Neural crest cell (in vitro differentiated cells): ENCODE measurements at regions not wholly inside any gene's neighbourhood (a gene's known extent, or its start where the extent isn't known, plus 50 kb on each side); places are given as distances from the start of the nearest gene placed in this dataset.
"Not testable (repeated sequence)": the region's sequence is repeated elsewhere in the genome, so short reads cannot be mapped to it uniquely, and the experiment has no call there.

Source experiments
- DNase-seq: peaks from one replicate; pipeline ENCODE4 v3.0.0; 2021; ENCODE audit warnings: low read depth, mixed read lengths, low spot score
- H3K27ac Mint-ChIP-seq: one replicate; pipeline ENCODE4 v1.8.0; 2021; ENCODE audit warnings: mild to moderate bottlenecking, mixed read lengths; ENCODE audit not compliant: unreplicated experiment
- H3K27me3 Mint-ChIP-seq: 2 replicates; pipeline ENCODE4 v1.8.0; 2021; ENCODE audit warnings: low read depth, mild to moderate bottlenecking, mixed read lengths
- H3K36me3 Mint-ChIP-seq: 2 replicates; pipeline ENCODE4 v1.8.0; 2021; ENCODE audit warnings: low read depth, mild to moderate bottlenecking, mixed read lengths
- H3K4me1 Mint-ChIP-seq: 2 replicates; pipeline ENCODE4 v1.8.0; 2021; ENCODE audit warnings: mixed read lengths
- H3K4me3 Mint-ChIP-seq: one replicate; pipeline ENCODE4 v1.8.0; 2021; ENCODE audit warnings: mild to moderate bottlenecking, mixed read lengths
- H3K9me3 Mint-ChIP-seq: 2 replicates; pipeline ENCODE4 v1.8.0; 2021; ENCODE audit warnings: mixed read lengths
- CTCF ChIP-seq: fragments of 200-600 bp; sonication (generic); conservative IDR thresholded peaks from 2 replicates; pipeline ENCODE4 v1.5.0; 2021; ENCODE audit warnings: antibody characterized with exemption, mild to moderate bottlenecking

GRCh38 chr5:99355881-99356280 is 427.1 kb upstream of the CHD1 start:
- no peak overlapping the region for H3K4me3 Mint-ChIP-seq
- H3K36me3 Mint-ChIP-seq: peaks cover 5% of the 10 kb centered on the region
- no peak for DNase-seq

GRCh38 chr5:99349787-99350186 is 421.0 kb upstream of the CHD1 start:
- H3K27ac Mint-ChIP-seq: no peak overlapping the region
- no peak for TF ChIP-seq CTCF
- H3K36me3 Mint-ChIP-seq: peaks cover 6% of the 10 kb centered on the region
- H3K4me3 Mint-ChIP-seq: no peak overlapping the region
- no peaks in the 10 kb centered on the region for H3K27me3 Mint-ChIP-seq
- peaks cover 7% of the 10 kb centered on the region for H3K9me3 Mint-ChIP-seq
- DNase-seq: no peak
- H3K4me1 Mint-ChIP-seq: no peaks in the 10 kb centered on the region

More at GRCh38 chr5:99355881-99356280, 427.1 kb upstream of the CHD1 start:
- no peaks in the 10 kb centered on the region for H3K27me3 Mint-ChIP-seq
- TF ChIP-seq CTCF: no peak
- peaks cover 9% of the 10 kb centered on the region for H3K9me3 Mint-ChIP-seq
- peaks cover 7% of the 10 kb centered on the region for H3K4me1 Mint-ChIP-seq
- no peak overlapping the region for H3K27ac Mint-ChIP-seq

- H3K27ac Mint-ChIP-seq: no peak overlapping the region
- no peak overlapping the region for H3K4me3 Mint-ChIP-seq
- peaks cover 3% of the 10 kb centered on the region for H3K9me3 Mint-ChIP-seq
- DNase-seq: no peak
- TF ChIP-seq CTCF: no peak
- no peaks in the 10 kb centered on the region for H3K4me1 Mint-ChIP-seq
- peaks cover 3% of the 10 kb centered on the region for H3K36me3 Mint-ChIP-seq
- H3K27me3 Mint-ChIP-seq: no peaks in the 10 kb centered on the region
Measured at GRCh38 chr5:99348597-99348996, 419.8 kb upstream of the CHD1 start.

- not testable (repeated sequence) for H3K36me3 Mint-ChIP-seq, H3K4me3 Mint-ChIP-seq, H3K27me3 Mint-ChIP-seq, H3K27ac Mint-ChIP-seq, H3K4me1 Mint-ChIP-seq, DNase-seq
- peaks cover 17% of the 10 kb centered on the region for H3K9me3 Mint-ChIP-seq
Measured at GRCh38 chr5:99339758-99340157, 411.0 kb upstream of the CHD1 start.

- no peak for DNase-seq
- H3K4me1 Mint-ChIP-seq: no peaks in the 10 kb centered on the region
Measured at GRCh38 chr5:99334936-99335335, 406.1 kb upstream of the CHD1 start.

GRCh38 chr5:99331061-99331460 is 402.3 kb upstream of the CHD1 start:
- no peak overlapping the region for H3K4me3 Mint-ChIP-seq
- TF ChIP-seq CTCF: no peak
- no peaks in the 10 kb centered on the region for H3K36me3 Mint-ChIP-seq

More at GRCh38 chr5:99334936-99335335, 406.1 kb upstream of the CHD1 start:
- H3K9me3 Mint-ChIP-seq: peaks cover 13% of the 10 kb centered on the region
- H3K27me3 Mint-ChIP-seq: no peaks in the 10 kb centered on the region
- no peak overlapping the region for H3K27ac Mint-ChIP-seq
- H3K36me3 Mint-ChIP-seq: peaks cover 2% of the 10 kb centered on the region
- no peak for TF ChIP-seq CTCF
- no peak overlapping the region for H3K4me3 Mint-ChIP-seq

More at GRCh38 chr5:99331061-99331460, 402.3 kb upstream of the CHD1 start:
- Mint-ChIP-seq H3K27me3 (no peaks in the 10 kb centered on the region), H3K9me3 (no peaks in the 10 kb centered on the region), H3K27ac (no peak overlapping the region), H3K4me1 (no peaks in the 10 kb centered on the region)
- DNase-seq: no peak
